ENCODE measurements at regions not wholly inside any gene's neighbourhood (a gene's known extent, or its start where the extent isn't known, plus 50 kb on each side); places are given as distances from the start of the nearest gene placed in this dataset.

GRCh38 chr2:126510356-126510755 lies 145.6 kb upstream of the GYPC start:
- no peak for TF ChIP-seq CTCF (IDR thresholded peaks at IDR 0.05)
- no peak for TF ChIP-seq POLR2A (IDR thresholded peaks at IDR 0.05)
